A172 (cell line): ENCODE measurements at regions not wholly inside any gene's neighbourhood (a gene's known extent, or its start where the extent isn't known, plus 50 kb on each side); places are given as distances from the start of the nearest gene placed in this dataset.
A peak's percentile ranks its signal among the peaks of the same experiment; 100 is the strongest.

ENCODE experiments used
- DNase-seq: peaks from one replicate; pipeline ENCODE4 v3.0.0-alpha.2; 2015; ENCODE audit warnings: low spot score

DNA sequence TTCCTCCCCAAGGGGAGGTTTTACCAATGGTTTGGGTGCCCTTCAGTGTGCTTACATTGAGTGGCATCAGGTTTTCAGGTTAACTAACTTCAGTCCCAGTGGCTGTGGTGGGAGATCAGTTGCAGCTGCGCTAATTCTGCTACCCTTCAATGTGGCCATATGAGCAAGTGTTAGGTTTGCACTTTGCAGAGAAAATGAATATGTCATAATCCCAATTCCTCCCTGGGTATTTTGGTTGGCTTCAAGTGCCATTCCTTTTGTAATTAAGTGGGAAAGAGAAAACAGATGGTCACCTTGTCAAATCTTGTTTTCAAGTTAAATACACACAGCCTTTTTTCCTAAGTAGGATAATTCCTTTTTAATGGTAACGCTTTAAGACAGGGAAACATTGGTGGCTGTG is 236.2 kb downstream of the TLE4 start:
- no peak for DNase-seq

GRCh38 chr9:79806086-79806485 is 234.3 kb downstream of the TLE4 start:
- no peak for DNase-seq

DNA sequence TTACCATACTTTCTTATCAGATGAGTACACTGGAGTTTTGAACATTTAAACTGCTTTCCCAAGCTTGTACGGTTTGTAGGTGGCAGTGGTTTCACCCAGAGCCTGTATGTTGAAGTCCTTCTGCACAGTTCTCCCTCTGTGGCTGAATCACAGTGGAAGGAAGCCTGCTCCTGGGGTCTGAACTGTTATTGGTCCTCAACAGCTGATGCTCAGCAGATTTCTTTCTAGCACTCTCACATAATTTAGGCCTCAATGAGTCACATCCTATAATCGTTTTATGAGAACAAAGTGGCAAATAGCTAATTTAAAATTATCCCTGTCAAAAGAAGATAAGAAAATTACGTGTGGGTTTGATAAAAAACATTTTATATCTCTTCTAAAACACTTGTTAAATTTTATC is 229.7 kb downstream of the TLE4 start:
- peak; percentile 63 for DNase-seq

DNA sequence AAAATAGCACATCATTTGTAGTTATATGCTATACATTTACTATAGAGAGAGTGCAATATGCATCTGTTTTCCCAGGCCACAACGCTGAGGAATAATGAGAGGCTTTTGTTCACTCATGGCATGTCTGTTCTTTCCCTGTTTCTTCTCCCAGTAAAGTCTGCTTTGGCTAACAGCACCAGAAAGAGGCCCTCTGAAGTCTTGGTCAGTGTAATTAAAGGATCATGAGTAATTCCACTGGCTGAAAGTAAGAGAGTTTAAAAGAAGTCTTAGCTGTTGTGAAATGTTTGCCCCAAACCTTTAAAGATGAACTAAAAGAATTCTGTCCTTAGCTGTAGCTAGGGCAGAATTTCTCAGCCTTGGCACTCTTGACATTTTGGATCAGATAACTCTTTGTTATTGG is 228.8 kb downstream of the TLE4 start:
- DNase-seq, result no peak

DNA sequence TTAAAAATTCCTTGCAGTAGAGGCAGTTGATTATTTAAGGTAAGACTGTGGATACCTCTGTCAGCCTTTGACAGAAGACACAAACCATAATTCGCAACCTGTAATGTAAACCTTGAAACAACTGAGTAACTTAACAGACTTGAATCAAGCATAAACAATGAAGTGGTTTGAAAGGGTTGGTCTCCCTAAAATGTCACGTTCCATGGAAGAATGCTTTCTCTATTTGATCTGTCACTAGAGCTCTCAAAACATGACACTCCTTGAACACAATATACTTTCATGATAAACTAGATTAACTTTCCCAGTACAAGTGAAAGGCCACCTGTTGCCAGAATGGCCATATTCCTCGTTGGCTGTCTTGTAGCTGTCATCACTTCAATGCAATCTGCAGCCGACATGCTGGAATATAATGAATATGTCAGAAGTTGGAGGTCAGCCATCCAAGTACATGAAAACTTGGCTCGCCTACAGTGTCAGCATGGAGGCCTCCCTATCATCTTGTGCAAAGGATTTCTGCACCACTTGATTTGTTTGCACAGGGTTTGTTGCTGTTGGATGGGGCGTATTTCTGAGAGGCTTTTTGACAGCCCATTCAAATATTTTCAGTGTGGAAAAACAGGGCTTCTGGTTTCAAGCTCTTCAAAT is 228.0 kb downstream of the TLE4 start:
- DNase-seq, result no peak

- DNase-seq, result no peak
Observed at GRCh38 chr9:79798450-79798849, 226.7 kb downstream of the TLE4 start.

GRCh38 chr9:79796411-79796810 is 224.6 kb downstream of the TLE4 start:
- DNase-seq, result no peak

GRCh38 chr9:79788662-79789061 is 216.9 kb downstream of the TLE4 start:
- DNase-seq, result no peak

- no peak for DNase-seq
Observed at GRCh38 chr9:79781263-79781662, 209.5 kb downstream of the TLE4 start.

GRCh38 chr9:79780559-79780958 is 208.8 kb downstream of the TLE4 start:
- no peak for DNase-seq

DNA sequence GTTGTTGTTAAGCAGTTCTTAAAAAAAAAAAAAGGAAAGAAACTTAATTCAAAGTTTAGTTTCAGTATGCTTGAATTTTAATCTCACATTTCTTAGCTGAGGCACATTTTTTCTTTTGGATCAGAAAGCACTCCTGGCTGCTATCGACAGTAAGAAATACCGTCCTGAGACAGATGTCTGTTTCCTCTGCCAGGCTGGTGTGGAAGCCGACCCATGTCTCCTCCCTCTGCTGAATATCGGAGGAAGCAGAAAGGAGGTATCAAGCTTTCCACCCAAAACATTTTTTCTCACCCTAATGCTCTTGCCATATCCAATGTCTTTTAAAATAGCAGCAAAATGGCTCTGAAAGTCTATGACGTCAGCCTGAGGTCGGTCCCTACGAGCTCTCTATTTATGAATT is 208.1 kb downstream of the TLE4 start:
- DNase-seq, result no peak

- DNase-seq, result no peak
Observed at GRCh38 chr9:79778581-79778980, 206.8 kb downstream of the TLE4 start.

- DNase-seq, result no peak
Observed at GRCh38 chr9:79776581-79776980, 204.8 kb downstream of the TLE4 start.
